ENCODE measurements at regions not wholly inside any gene's neighbourhood (a gene's known extent, or its start where the extent isn't known, plus 50 kb on each side); places are given as distances from the start of the nearest gene placed in this dataset.

DNA sequence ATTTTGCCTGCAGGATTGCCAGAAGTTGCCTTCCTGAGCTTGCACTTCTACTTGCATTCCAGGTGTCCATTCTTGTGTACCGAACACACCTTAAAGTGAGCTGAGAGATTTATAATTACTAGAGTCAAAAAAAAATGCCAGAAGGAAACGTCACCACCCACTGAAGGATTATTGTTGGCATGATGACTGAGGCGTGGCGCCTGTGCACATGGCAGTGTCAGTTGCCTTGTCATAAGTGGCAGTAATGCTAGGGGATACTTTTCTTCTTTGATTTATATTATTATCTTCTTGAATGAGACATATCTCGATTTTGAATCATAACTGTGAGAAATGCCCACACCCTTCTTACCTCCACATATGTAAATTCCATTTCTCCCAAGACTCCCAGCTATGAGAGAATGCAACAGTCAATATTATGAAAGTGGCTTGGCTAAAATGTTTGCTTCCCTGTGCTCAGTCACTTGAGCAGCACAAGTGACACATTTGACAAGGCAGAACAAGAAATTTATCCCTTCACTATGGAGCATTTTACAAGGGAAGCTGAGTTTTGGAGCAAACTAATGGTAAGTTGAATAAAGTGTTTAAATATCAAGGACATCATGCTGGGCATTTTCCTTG is 149.5 kb upstream of the SASH1 start:
- no peak for DNase-seq (ENCODE audit: low read depth in 1 of 2, low spot score in 1 of 2)

- DNase-seq (ENCODE audit: low read depth in 1 of 2, low spot score in 1 of 2): no peak
Measured at GRCh38 chr6:148195511-148195910, 147.1 kb upstream of the SASH1 start.

- DNase-seq (ENCODE audit: low read depth in 1 of 2, low spot score in 1 of 2): no peak
Measured at GRCh38 chr6:148199584-148199983, 143.1 kb upstream of the SASH1 start.

GRCh38 chr6:148200293-148200692 is 142.3 kb upstream of the SASH1 start:
- DNase-seq (ENCODE audit: low read depth in 1 of 2, low spot score in 1 of 2): no peak

- no peak for DNase-seq (ENCODE audit: low read depth in 1 of 2, low spot score in 1 of 2)
Measured at GRCh38 chr6:148200781-148201180, 141.9 kb upstream of the SASH1 start.

- no peak for DNase-seq (ENCODE audit: low read depth in 1 of 2, low spot score in 1 of 2)
Measured at GRCh38 chr6:148203281-148203925, 139.2 kb upstream of the SASH1 start.

GRCh38 chr6:148203970-148204369 is 138.7 kb upstream of the SASH1 start:
- DNase-seq (ENCODE audit: low read depth in 1 of 2, low spot score in 1 of 2): peak in 1 of 2 donors; percentile 19

DNA sequence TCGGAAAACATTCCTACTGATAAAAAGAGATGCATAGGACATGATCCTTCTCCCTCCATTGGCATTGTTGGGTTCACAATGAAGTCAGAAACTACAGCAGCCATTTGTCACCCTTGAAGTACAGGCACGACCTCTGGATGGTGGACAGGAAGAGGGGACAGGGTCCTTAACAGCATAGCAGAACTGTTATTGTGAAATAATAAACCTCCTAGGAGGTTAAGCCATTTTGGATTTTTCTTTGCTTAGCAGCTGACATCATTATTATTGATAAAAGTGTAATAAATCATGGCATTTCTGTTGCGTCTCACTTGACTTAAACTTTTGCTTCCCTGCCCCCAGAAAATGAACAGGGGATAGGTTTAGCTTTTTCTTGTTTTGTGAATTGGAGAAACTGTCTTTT is 134.3 kb upstream of the SASH1 start:
- no peak for DNase-seq (ENCODE audit: low read depth in 1 of 2, low spot score in 1 of 2)

DNA sequence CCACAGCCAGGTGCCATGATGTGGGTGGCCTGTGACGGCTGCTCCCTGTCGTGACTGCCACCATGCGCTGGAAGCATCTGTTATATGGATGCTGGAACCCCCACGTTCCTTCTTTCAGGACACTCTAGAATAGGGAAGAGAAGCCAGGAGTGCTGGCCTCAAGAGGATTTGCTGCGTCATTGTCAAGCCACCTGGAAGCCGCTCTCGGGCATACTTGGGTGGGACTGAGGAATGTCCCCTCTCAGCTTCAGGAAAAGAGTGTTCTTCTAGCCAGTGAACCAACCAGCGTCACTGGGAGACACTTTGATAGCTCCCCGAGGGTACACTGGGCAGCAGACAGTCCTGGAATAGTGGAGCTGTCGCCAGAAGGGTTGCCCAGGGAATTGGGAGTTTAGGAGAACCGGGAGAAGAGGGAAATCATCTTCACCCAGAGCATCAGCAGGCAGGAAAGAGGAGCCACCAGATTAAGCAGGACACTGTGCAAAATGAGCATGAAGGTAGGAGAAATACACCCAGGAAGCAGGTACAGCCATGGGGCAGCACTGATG is 130.8 kb upstream of the SASH1 start:
- no peak for DNase-seq (ENCODE audit: low read depth in 1 of 2, low spot score in 1 of 2)

GRCh38 chr6:148212366-148212765 is 130.3 kb upstream of the SASH1 start:
- DNase-seq (ENCODE audit: low read depth in 1 of 2, low spot score in 1 of 2): no peak

- DNase-seq (ENCODE audit: low read depth in 1 of 2, low spot score in 1 of 2): no peak
Measured at GRCh38 chr6:148213366-148213765, 129.3 kb upstream of the SASH1 start.

DNA sequence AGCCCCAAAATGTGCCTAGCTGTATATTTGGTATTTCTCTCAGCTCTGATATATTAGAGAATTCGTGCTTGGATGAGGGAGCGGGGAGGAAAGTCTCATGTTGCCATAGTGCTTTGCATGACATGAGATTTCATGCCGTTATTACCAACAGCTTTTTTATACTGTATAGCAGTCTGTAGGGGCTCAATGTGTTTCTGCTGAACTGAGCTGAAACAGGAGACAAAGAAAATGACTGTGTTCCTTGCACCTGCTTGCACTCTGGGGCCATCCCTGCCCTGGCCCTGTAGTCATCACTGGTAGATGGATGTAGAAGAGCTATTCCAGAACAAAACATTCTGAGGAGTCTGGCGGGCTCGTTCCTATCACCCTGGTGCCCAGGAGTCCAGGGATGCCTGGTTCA is 128.0 kb upstream of the SASH1 start:
- no peak for DNase-seq (ENCODE audit: low read depth in 1 of 2, low spot score in 1 of 2)

DNA sequence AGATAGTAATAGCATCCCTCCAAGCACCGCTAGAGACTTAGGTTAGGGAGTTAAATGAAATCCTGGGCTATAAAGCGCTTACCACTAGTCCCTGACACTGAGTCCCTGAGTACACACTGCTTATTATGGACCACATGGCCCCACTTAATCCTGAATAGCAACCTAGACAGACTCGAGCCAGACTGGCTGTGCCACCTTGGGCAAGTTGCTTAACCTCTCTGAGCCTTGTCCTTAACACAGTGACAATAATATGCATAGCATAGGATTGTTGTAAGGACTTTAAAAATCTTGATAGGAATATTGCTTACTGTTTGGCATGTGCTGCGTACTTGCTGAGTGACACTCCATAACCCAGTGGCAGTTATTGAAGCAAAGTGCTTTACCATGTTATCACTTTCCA is 125.6 kb upstream of the SASH1 start:
- no peak for DNase-seq (ENCODE audit: low read depth in 1 of 2, low spot score in 1 of 2)

GRCh38 chr6:148217921-148218320 is 124.7 kb upstream of the SASH1 start:
- DNase-seq (ENCODE audit: low read depth in 1 of 2, low spot score in 1 of 2): no peak

GRCh38 chr6:148218542-148219258 is 123.9 kb upstream of the SASH1 start:
- DNase-seq (ENCODE audit: low read depth in 1 of 2, low spot score in 1 of 2): no peak

GRCh38 chr6:148221196-148221979 is 121.2 kb upstream of the SASH1 start:
- DNase-seq (ENCODE audit: low read depth in 1 of 2, low spot score in 1 of 2): no peak

DNA sequence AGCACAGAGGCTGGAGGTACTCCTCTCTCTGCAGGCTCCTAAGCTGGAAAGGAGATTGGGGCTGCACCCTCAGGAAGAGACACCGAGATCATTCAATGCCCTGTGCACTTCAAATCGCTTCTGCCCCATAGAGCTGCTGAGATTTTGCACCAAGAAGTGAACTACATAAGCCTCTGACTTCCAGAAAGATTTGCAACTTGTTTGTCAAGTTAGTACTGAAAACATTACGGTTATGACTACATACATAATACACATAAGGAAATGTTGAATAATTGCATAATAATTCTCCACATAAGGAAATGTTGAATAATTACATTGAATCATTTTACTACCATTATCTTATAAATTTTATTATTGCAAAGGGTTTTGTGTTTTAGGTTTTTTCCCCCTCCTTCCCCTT is 120.3 kb upstream of the SASH1 start:
- no peak for DNase-seq (ENCODE audit: low read depth in 1 of 2, low spot score in 1 of 2)

DNA sequence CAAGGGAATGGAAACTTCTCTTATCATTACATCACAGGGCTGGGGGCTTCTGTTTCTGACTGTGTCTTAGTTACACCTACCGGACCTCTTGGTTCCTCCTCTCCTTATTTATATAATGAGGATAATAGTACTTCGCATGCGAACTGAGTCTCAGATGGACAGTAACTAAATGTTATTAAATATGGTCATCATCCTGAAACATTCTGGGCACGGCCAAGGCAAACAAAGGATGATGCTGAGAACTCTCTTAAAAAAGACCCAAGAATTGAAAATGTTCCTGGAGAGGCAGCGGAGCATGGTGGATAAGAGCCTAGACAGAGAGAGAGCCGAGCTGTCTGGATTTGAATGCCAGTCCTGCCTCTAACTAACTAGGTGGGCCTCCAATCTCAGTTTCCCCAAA is 119.8 kb upstream of the SASH1 start:
- no peak for DNase-seq (ENCODE audit: low read depth in 1 of 2, low spot score in 1 of 2)

- DNase-seq (ENCODE audit: low read depth in 1 of 2, low spot score in 1 of 2): no peak
Measured at GRCh38 chr6:148223424-148223842, 119.2 kb upstream of the SASH1 start.

GRCh38 chr6:148225871-148226270 is 116.8 kb upstream of the SASH1 start:
- no peak for DNase-seq (ENCODE audit: low read depth in 1 of 2, low spot score in 1 of 2)

DNA sequence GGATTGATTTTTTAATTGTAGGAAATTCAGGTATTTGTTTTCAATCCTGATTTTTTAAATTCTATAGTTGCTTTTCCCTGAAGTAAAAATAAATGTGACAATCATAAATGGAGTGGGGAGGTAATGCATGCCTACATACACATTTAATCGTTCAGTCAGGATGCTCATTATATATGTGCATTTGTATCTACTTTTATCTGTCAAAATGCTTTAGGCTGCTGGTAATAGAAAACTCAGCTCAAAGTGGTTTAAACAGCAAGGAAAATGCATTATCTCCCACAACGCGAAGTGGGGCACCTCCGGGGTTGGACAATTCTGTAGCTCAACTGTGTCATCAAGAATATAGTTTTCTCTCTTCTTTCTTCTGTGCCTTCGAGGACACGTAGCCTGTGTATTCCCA is 116.4 kb upstream of the SASH1 start:
- no peak for DNase-seq (ENCODE audit: low read depth in 1 of 2, low spot score in 1 of 2)
